Fibroblast of lung (primary cell): ENCODE measurements at regions not wholly inside any gene's neighbourhood (a gene's known extent, or its start where the extent isn't known, plus 50 kb on each side); places are given as distances from the start of the nearest gene placed in this dataset.
"Not testable (repeated sequence)": the region's sequence is repeated elsewhere in the genome, so short reads cannot be mapped to it uniquely, and the experiment has no call there.

Experiments used
- DNase-seq, 2 donors: peaks; one replicate each; pipeline versions ENCODE4 v3.0.0 to v3.0.0-alpha.2; 2010; ENCODE audit warnings: low read depth in 2 of 2
- H2AFZ ChIP-seq: 2 replicates; pipeline ENCODE4 v1.5.1; 2012; ENCODE audit warnings: low read length, control low read depth, inconsistent platforms
- H3K27ac ChIP-seq: 2 replicates; pipeline ENCODE4 v1.5.1; 2011; ENCODE audit warnings: low read length, control low read depth; ENCODE audit not compliant: insufficient read depth
- H3K27me3 ChIP-seq: 2 replicates; pipeline ENCODE4 v1.5.1; 2011; ENCODE audit warnings: mild to moderate bottlenecking, low read length; ENCODE audit not compliant: control insufficient read depth, insufficient read depth
- H3K36me3 ChIP-seq: 2 replicates; pipeline ENCODE4 v1.5.1; 2011; ENCODE audit warnings: low read length; ENCODE audit not compliant: control insufficient read depth, insufficient read depth
- H3K4me1 ChIP-seq: 2 replicates; pipeline ENCODE4 v1.5.1; 2011; ENCODE audit warnings: low read length; ENCODE audit not compliant: control insufficient read depth, insufficient read depth; ENCODE audit errors: extremely low read depth
- H3K4me2 ChIP-seq: 2 replicates; pipeline ENCODE4 v1.5.1; 2011; ENCODE audit warnings: low read length, control low read depth; ENCODE audit not compliant: insufficient read depth; ENCODE audit errors: extremely low read depth
- H3K4me3 ChIP-seq, 4 experiments: fragments of 200-600 bp in 1 of 4; sonication (generic) in 1 of 4; replicated peaks in 1 of 4; 2 replicates each; pipeline ENCODE4 v1.5.1; 2011 to 2016; ENCODE audit warnings: low read length in 4 of 4, low read depth in 3 of 4, mild to moderate bottlenecking in 3 of 4, control low read depth in 2 of 4, inconsistent platforms in 1 of 4, mixed read lengths in 1 of 4; ENCODE audit not compliant: insufficient read depth in 1 of 4; ENCODE audit errors: control extremely low read depth in 1 of 4
- H3K79me2 ChIP-seq: 2 replicates; pipeline ENCODE4 v1.5.1; 2012; ENCODE audit warnings: mild to moderate bottlenecking, low read length, inconsistent platforms; ENCODE audit not compliant: control insufficient read depth, insufficient read depth
- H3K9ac ChIP-seq: 2 replicates; pipeline ENCODE4 v1.5.1; 2011; ENCODE audit warnings: mild to moderate bottlenecking, low read length, control low read depth; ENCODE audit not compliant: insufficient read depth
- H3K9me3 ChIP-seq: 2 replicates; pipeline ENCODE4 v1.5.1; 2012; ENCODE audit warnings: low read depth, low read length; ENCODE audit not compliant: control insufficient read depth, insufficient read depth
- H4K20me1 ChIP-seq: 2 replicates; pipeline ENCODE4 v1.5.1; 2011; ENCODE audit warnings: low read length; ENCODE audit not compliant: control insufficient read depth, insufficient read depth; ENCODE audit errors: extremely low read depth
- CTCF ChIP-seq, 2 donors: IDR thresholded peaks in 1 of 2; conservative IDR thresholded peaks in 1 of 2; 1 replicate in 1 of 2; 2 replicates in 1 of 2; pipeline ENCODE4 v1.5.1; 2011 to 2012; ENCODE audit warnings: low read length in 2 of 2, control low read depth in 1 of 2, inconsistent platforms in 1 of 2, low read depth in 1 of 2, mild to moderate bottlenecking in 1 of 2
- EZH2 ChIP-seq: IDR thresholded peaks from 2 replicates; pipeline ENCODE4 v1.5.1; 2012; ENCODE audit warnings: low read length, control low read depth, mild to moderate bottlenecking; ENCODE audit errors: missing control alignments

GRCh38 chr2:122570641-122571040 is 815.2 kb downstream of the TSN start:
- H3K9ac ChIP-seq: no peak overlapping the region
- H3K4me3 ChIP-seq: no peak overlapping the region
- no peaks in the 10 kb centered on the region for H3K9me3 ChIP-seq
- no peak overlapping the region for H2AFZ ChIP-seq
- no peaks in the 10 kb centered on the region for H3K79me2 ChIP-seq
- H3K36me3 ChIP-seq: no peaks in the 10 kb centered on the region
- DNase-seq: no peak
- no peak overlapping the region for H3K4me2 ChIP-seq
- TF ChIP-seq EZH2: no peak
- H3K27me3 ChIP-seq: no peaks in the 10 kb centered on the region
- H3K4me1 ChIP-seq: no peaks in the 10 kb centered on the region
- no peak overlapping the region for H3K27ac ChIP-seq
- no peaks in the 10 kb centered on the region for H4K20me1 ChIP-seq

- not testable (repeated sequence) for H3K27ac ChIP-seq, H4K20me1 ChIP-seq, H3K4me3 ChIP-seq, H3K27me3 ChIP-seq, H3K9ac ChIP-seq, H2AFZ ChIP-seq, H3K79me2 ChIP-seq, H3K4me1 ChIP-seq, H3K9me3 ChIP-seq, H3K4me2 ChIP-seq, DNase-seq, H3K36me3 ChIP-seq
Measured at GRCh38 chr2:122571471-122571870, 816.0 kb downstream of the TSN start.

GRCh38 chr2:122575076-122575475 is 819.6 kb downstream of the TSN start:
- no peak for DNase-seq
- H3K9ac ChIP-seq: no peak overlapping the region
- TF ChIP-seq CTCF (conservative IDR thresholded peaks at IDR 0.05 in 1 of 2, IDR thresholded peaks at IDR 0.05 in 1 of 2; ENCODE audit: low read depth in 1 of 2, low read length in 2 of 2): no peak
- no peak for TF ChIP-seq EZH2
- H2AFZ ChIP-seq: no peak overlapping the region
- H4K20me1 ChIP-seq: no peaks in the 10 kb centered on the region
- H3K36me3 ChIP-seq: no peaks in the 10 kb centered on the region
- H3K79me2 ChIP-seq: no peaks in the 10 kb centered on the region
- H3K4me3 ChIP-seq: no peak overlapping the region
- no peak overlapping the region for H3K4me2 ChIP-seq
- H3K4me1 ChIP-seq: no peaks in the 10 kb centered on the region
- H3K9me3 ChIP-seq: no peaks in the 10 kb centered on the region
- no peak overlapping the region for H3K27ac ChIP-seq
- no peaks in the 10 kb centered on the region for H3K27me3 ChIP-seq

- Histone ChIP-seq H3K79me2 (no peaks in the 10 kb centered on the region), H3K4me1 (no peaks in the 10 kb centered on the region), H3K36me3 (no peaks in the 10 kb centered on the region), H3K4me3 (no peak overlapping the region), H4K20me1 (no peaks in the 10 kb centered on the region), H3K27me3 (no peaks in the 10 kb centered on the region), H3K27ac (no peak overlapping the region), H2AFZ (no peak overlapping the region), H3K9ac (no peak overlapping the region), H3K9me3 (no peaks in the 10 kb centered on the region), H3K4me2 (no peak overlapping the region)
- DNase-seq: no peak
- TF ChIP-seq EZH2 (no peak), CTCF (conservative IDR thresholded peaks at IDR 0.05 in 1 of 2, IDR thresholded peaks at IDR 0.05 in 1 of 2; ENCODE audit: low read depth in 1 of 2, low read length in 2 of 2) (no peak)
Measured at GRCh38 chr2:122583159-122583917, 827.9 kb downstream of the TSN start.
